GM12878 (cell line): ENCODE measurements at regions not wholly inside any gene's neighbourhood (a gene's known extent, or its start where the extent isn't known, plus 50 kb on each side); places are given as distances from the start of the nearest gene placed in this dataset.

Experiments used
- BACH1 ChIP-seq: fragments of 450-650 bp; IDR thresholded peaks from 2 replicates; pipeline ENCODE4 v1.6.1; 2017; ENCODE audit warnings: mild to moderate bottlenecking, borderline replicate concordance
- CBX5 ChIP-seq: sonication (generic); IDR thresholded peaks from 2 replicates; pipeline ENCODE4 v1.6.1; 2016; ENCODE audit warnings: low read depth, moderate library complexity, mild to moderate bottlenecking, inconsistent platforms
- DPF2 ChIP-seq: fragments of 450-650 bp; IDR thresholded peaks from 2 replicates; pipeline ENCODE4 v1.6.1; 2017; ENCODE audit warnings: mild to moderate bottlenecking
- ETV6 ChIP-seq, 2 experiments: fragments of 450-650 bp in 1 of 2; IDR thresholded peaks in 1 of 2; conservative IDR thresholded peaks in 1 of 2; 2 replicates each; pipeline ENCODE4 v1.6.1; 2014; ENCODE audit warnings: antibody characterized with exemption in 1 of 2, borderline replicate concordance in 1 of 2, low read depth in 1 of 2, mild to moderate bottlenecking in 1 of 2, moderate library complexity in 1 of 2
- FOXM1 ChIP-seq: IDR thresholded peaks from 2 replicates; pipeline ENCODE4 v1.6.1; 2012; ENCODE audit warnings: low read depth, mild to moderate bottlenecking, inconsistent platforms, low read length, moderate library complexity
- GATAD2B ChIP-seq: fragments of 450-650 bp; conservative IDR thresholded peaks from 2 replicates; pipeline ENCODE4 v1.6.1; 2017; ENCODE audit warnings: low read depth, mild to moderate bottlenecking, moderate library complexity
- SMAD5 ChIP-seq: IDR thresholded peaks from 2 replicates; pipeline ENCODE4 v1.6.1; 2016; ENCODE audit warnings: antibody characterized with exemption, low read depth
- SP1 ChIP-seq: IDR thresholded peaks from one replicate; pipeline ENCODE4 v1.6.1; 2011; ENCODE audit warnings: low read depth, low read length
- TCF7 ChIP-seq: IDR thresholded peaks from 2 replicates; pipeline ENCODE4 v1.6.1; 2014; ENCODE audit warnings: antibody characterized with exemption, borderline replicate concordance
- YY1 ChIP-seq: IDR thresholded peaks from 2 replicates; pipeline ENCODE4 v1.6.1; 2011; ENCODE audit warnings: low read depth, mild to moderate bottlenecking, low read length
- ZBTB40 ChIP-seq: fragments of 450-650 bp; IDR thresholded peaks from 2 replicates; pipeline ENCODE4 v1.6.1; 2016; ENCODE audit warnings: mild to moderate bottlenecking, moderate library complexity, borderline replicate concordance
- TF ChIP-seq, protein P1 (sequence below): IDR thresholded peaks from 2 replicates; pipeline ENCODE4 v1.6.1; 2012; ENCODE audit warnings: low read depth, low read length, improper control_type of control experiment
- TF ChIP-seq, protein P2 (sequence below): IDR thresholded peaks from 2 replicates; pipeline ENCODE4 v1.6.1; 2012; ENCODE audit warnings: improper control_type of control experiment, low read depth, low read length; ENCODE audit not compliant: insufficient replicate concordance

DNA sequence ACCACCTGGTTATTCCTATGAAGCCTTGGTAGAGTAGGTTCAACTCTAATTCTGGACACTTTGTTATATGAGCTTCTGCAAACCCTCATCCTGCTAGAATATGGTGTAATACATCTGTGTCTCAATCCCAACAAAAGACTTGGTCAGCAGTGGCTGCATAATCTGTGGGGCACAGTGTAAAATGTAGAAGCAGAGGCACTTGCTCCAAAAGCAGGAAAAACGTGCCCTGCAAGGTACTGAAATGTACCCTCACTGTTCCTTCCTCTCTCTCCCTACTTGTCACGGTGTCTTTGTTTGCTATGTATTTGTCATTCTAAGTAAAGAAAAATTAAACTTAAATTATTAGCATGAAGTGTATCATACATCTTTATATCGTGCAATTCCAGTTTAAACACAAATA lies 267.9 kb downstream of the BCL11B start (continued):
- TF ChIP-seq TCF7 = no peak
- no peak for TF ChIP-seq BACH1
- no peak for TF ChIP-seq ETV6 (conservative IDR thresholded peaks at IDR 0.05 in 1 of 2, IDR thresholded peaks at IDR 0.05 in 1 of 2; ENCODE audit: borderline replicate concordance in 1 of 2, low read depth in 1 of 2)
- no peak for TF ChIP-seq CBX5
- TF ChIP-seq FOXM1 = no peak
- TF ChIP-seq ZBTB40 = no peak
- no peak for TF ChIP-seq YY1
- TF ChIP-seq, protein P1, sequence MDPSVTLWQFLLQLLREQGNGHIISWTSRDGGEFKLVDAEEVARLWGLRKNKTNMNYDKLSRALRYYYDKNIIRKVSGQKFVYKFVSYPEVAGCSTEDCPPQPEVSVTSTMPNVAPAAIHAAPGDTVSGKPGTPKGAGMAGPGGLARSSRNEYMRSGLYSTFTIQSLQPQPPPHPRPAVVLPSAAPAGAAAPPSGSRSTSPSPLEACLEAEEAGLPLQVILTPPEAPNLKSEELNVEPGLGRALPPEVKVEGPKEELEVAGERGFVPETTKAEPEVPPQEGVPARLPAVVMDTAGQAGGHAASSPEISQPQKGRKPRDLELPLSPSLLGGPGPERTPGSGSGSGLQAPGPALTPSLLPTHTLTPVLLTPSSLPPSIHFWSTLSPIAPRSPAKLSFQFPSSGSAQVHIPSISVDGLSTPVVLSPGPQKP = no peak
- no peak for TF ChIP-seq GATAD2B
- TF ChIP-seq SMAD5 = no peak
- TF ChIP-seq DPF2 = no peak
- TF ChIP-seq, protein P2, sequence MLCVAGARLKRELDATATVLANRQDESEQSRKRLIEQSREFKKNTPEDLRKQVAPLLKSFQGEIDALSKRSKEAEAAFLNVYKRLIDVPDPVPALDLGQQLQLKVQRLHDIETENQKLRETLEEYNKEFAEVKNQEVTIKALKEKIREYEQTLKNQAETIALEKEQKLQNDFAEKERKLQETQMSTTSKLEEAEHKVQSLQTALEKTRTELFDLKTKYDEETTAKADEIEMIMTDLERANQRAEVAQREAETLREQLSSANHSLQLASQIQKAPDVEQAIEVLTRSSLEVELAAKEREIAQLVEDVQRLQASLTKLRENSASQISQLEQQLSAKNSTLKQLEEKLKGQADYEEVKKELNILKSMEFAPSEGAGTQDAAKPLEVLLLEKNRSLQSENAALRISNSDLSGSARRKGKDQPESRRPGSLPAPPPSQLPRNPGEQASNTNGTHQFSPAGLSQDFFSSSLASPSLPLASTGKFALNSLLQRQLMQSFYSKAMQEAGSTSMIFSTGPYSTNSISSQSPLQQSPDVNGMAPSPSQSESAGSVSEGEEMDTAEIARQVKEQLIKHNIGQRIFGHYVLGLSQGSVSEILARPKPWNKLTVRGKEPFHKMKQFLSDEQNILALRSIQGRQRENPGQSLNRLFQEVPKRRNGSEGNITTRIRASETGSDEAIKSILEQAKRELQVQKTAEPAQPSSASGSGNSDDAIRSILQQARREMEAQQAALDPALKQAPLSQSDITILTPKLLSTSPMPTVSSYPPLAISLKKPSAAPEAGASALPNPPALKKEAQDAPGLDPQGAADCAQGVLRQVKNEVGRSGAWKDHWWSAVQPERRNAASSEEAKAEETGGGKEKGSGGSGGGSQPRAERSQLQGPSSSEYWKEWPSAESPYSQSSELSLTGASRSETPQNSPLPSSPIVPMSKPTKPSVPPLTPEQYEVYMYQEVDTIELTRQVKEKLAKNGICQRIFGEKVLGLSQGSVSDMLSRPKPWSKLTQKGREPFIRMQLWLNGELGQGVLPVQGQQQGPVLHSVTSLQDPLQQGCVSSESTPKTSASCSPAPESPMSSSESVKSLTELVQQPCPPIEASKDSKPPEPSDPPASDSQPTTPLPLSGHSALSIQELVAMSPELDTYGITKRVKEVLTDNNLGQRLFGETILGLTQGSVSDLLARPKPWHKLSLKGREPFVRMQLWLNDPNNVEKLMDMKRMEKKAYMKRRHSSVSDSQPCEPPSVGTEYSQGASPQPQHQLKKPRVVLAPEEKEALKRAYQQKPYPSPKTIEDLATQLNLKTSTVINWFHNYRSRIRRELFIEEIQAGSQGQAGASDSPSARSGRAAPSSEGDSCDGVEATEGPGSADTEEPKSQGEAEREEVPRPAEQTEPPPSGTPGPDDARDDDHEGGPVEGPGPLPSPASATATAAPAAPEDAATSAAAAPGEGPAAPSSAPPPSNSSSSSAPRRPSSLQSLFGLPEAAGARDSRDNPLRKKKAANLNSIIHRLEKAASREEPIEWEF = no peak
- no peak for TF ChIP-seq SP1
